ENCODE measurements at regions not wholly inside any gene's neighbourhood (a gene's known extent, or its start where the extent isn't known, plus 50 kb on each side); places are given as distances from the start of the nearest gene placed in this dataset.
"Not testable (repeated sequence)": the region's sequence is repeated elsewhere in the genome, so short reads cannot be mapped to it uniquely, and the experiment has no call there.

DNA sequence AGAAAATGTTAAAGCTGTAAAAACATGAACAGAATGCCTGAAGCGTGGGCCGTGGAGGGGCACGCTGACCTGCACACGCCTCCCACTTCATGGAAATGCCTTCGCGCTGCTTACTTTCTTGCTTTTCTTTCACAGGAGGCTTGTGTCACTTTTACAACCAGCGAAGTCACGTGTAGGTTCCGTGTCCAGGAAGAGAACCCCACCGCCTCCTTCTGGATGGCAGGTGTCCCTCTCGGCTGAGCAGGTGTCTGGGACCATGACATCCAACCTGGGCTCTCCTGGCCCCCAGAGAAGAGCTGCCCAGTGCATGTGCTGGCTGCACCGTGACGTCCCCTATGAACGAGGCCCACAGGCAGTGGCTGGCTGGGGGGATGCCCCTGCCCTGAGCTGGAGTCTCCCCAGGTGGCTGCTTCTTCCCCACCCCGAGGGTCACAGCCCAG is 345.0 kb upstream of the SFSWAP start:
- H3K4me3 ChIP-seq (ENCODE audit: low read depth, low read length): no peak overlapping the region
- no peak for DNase-seq (ENCODE audit: low read depth)
- H3K36me3 ChIP-seq (ENCODE audit: control insufficient read depth, insufficient read depth, low read length): no peaks in the 10 kb centered on the region
- no peaks in the 10 kb centered on the region for H3K27me3 ChIP-seq (ENCODE audit: control insufficient read depth, insufficient read depth, low read length)
- TF ChIP-seq, protein P1, sequence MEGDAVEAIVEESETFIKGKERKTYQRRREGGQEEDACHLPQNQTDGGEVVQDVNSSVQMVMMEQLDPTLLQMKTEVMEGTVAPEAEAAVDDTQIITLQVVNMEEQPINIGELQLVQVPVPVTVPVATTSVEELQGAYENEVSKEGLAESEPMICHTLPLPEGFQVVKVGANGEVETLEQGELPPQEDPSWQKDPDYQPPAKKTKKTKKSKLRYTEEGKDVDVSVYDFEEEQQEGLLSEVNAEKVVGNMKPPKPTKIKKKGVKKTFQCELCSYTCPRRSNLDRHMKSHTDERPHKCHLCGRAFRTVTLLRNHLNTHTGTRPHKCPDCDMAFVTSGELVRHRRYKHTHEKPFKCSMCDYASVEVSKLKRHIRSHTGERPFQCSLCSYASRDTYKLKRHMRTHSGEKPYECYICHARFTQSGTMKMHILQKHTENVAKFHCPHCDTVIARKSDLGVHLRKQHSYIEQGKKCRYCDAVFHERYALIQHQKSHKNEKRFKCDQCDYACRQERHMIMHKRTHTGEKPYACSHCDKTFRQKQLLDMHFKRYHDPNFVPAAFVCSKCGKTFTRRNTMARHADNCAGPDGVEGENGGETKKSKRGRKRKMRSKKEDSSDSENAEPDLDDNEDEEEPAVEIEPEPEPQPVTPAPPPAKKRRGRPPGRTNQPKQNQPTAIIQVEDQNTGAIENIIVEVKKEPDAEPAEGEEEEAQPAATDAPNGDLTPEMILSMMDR (IDR thresholded peaks at IDR 0.05; ENCODE audit: insufficient read depth, low read length, poor library complexity, severe bottlenecking): no peak

DNA sequence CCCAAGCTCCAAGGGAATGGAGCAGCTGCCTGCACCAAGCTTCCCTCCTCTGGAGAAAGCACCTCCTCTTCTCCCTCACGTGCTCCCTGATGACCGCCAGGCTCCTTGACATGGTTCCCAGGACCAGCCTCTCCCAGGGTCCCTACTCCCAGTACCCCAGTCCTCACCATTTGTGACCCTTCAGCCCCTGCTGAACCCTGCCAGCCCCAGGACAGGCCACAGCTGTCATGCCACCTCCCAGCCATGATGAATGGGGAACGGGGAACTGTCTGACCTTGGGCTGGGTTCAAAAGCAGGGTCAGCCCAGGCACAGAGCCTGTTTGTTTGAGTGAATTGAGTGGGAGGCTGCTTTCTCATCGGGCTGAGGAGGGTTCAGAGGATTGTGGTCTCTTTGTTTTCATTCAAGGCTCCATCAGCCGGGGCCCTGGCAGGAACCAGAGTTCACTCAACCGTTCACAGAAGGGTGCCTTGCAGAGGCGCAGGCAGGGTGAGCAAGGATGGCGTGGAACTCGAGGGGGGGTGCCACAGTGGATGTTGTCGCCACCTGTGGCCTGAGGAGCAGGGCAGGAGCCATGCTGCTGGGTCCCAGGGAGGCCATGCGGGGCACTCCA is 344.5 kb upstream of the SFSWAP start:
- no peaks in the 10 kb centered on the region for H3K36me3 ChIP-seq (ENCODE audit: control insufficient read depth, insufficient read depth, low read length)
- DNase-seq (ENCODE audit: low read depth): no peak
- TF ChIP-seq, protein P1 (IDR thresholded peaks at IDR 0.05; ENCODE audit: insufficient read depth, low read length, poor library complexity, severe bottlenecking): no peak
- H3K27me3 ChIP-seq (ENCODE audit: control insufficient read depth, insufficient read depth, low read length): no peaks in the 10 kb centered on the region
- H3K4me3 ChIP-seq (ENCODE audit: low read depth, low read length): no peak overlapping the region

DNA sequence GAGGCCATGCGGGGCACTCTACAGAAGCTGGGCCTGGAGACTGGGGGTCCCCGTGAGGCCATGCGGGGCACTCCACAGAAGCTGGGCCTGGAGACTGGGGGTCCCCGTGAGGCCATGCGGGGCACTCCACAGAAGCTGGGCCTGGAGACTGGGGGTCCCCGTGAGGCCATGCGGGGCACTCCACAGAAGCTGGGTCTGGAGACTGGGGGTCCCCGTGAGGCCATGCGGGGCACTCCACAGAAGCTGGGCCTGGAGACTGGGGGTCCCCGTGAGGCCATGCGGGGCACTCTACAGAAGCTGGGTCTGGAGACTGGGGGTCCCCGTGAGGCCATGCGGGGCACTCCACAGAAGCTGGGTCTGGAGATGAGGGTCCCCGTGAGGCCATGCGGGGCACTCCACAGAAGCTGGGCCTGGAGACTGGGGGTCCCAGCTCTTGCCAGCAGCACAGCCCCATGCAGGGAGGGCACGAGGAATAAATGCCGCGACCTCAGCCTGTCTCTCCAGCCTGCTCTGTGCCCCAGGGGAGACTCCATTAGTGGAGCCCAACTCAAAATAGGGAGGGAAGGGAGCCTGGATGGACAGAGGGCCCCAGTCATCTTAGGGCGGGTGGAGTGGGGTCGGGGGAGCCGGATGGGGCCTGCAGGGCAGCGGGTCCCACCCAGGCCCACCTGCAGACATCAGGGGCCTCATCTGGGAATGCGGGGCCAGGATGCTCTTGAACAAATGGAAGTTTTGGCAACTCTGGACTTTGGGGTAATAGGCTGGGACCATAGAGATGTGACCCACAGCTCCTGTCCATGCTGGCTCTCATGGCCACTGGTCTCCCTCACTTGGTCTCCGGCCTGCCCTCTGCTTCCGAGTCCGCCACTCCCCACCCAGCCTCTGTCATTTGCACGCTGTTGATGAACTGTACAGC is 343.6 kb upstream of the SFSWAP start:
- not testable (repeated sequence) for H3K27me3 ChIP-seq (ENCODE audit: control insufficient read depth, insufficient read depth, low read length); H3K4me3 ChIP-seq (ENCODE audit: low read depth, low read length); DNase-seq (ENCODE audit: low read depth); H3K36me3 ChIP-seq (ENCODE audit: control insufficient read depth, insufficient read depth, low read length)

DNA sequence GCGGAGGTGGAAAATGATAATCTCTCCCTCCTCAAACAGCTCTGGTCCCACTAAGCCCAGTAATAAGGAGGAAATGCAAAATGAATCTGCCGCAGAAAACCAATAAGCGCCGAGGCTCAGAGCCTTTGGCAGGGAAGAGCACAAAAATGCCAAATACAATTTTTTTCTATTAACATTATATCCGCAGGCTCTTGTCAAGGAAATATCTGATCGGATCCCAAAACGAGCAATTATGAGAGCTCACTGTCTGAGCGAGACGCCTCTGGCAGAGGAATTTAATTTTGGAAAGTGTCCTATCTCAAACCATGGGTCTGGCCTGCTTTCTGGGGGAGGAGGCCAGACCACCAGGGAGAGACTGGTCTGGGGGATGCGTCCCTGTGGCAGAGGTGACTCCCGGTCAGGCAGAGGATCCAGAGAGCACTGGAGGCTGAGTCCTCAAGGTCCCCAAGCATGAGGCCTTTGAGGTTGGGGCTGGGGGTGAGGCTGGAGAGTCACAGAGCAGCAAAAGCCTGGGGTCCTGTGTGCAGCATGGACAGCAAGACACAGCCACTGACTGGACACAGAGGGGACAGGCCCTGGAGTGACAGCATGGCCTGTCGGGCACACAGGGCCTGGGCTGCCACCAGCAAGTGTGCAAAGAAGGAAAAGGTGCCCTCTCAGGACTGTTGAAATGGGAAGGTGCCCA is 342.8 kb upstream of the SFSWAP start:
- Histone ChIP-seq H3K27me3 (ENCODE audit: control insufficient read depth, insufficient read depth, low read length) (no peaks in the 10 kb centered on the region), H3K4me3 (ENCODE audit: low read depth, low read length) (no peak overlapping the region), H3K36me3 (ENCODE audit: control insufficient read depth, insufficient read depth, low read length) (no peaks in the 10 kb centered on the region)
- no peak for DNase-seq (ENCODE audit: low read depth)
- TF ChIP-seq, protein P1 (IDR thresholded peaks at IDR 0.05; ENCODE audit: insufficient read depth, low read length, poor library complexity, severe bottlenecking): no peak

DNA sequence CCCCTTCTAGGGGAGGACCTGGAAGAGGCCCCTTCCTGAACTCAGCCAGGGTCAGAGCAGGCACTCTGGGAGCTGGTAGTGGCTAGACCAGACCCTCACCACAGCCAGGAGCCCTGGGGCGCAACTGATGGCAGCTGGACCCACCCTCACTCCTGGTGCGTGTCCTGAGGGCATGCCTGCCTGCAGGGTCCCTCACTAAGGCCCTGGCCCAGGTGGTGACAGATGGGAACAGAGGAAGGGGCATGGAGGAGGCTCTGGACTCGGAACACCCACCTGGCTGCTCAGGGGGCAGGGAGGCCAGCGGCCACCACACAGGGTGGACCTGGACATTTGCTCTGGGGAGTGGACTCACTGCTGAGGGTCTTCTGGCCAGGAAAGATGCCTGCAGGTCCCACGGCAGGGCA is 342.2 kb upstream of the SFSWAP start:
- no peak for DNase-seq (ENCODE audit: low read depth)
- H3K4me3 ChIP-seq (ENCODE audit: low read depth, low read length): no peak overlapping the region
- TF ChIP-seq, protein P1 (IDR thresholded peaks at IDR 0.05; ENCODE audit: insufficient read depth, low read length, poor library complexity, severe bottlenecking): no peak
- H3K36me3 ChIP-seq (ENCODE audit: control insufficient read depth, insufficient read depth, low read length): no peaks in the 10 kb centered on the region
- no peaks in the 10 kb centered on the region for H3K27me3 ChIP-seq (ENCODE audit: control insufficient read depth, insufficient read depth, low read length)
